ENCODE measurements at regions not wholly inside any gene's neighbourhood (a gene's known extent, or its start where the extent isn't known, plus 50 kb on each side); places are given as distances from the start of the nearest gene placed in this dataset.
"Not testable (repeated sequence)": the region's sequence is repeated elsewhere in the genome, so short reads cannot be mapped to it uniquely, and the experiment has no call there.

- no peak for DNase-seq
Measured at GRCh38 chr6:164690702-164691500, 618.5 kb downstream of the C6orf118 start.

GRCh38 chr6:164690241-164690640, 619.2 kb downstream of the C6orf118 start:
- DNase-seq: no peak

GRCh38 chr6:164665328-164665727, 644.1 kb downstream of the C6orf118 start:
- no peak for DNase-seq

DNA sequence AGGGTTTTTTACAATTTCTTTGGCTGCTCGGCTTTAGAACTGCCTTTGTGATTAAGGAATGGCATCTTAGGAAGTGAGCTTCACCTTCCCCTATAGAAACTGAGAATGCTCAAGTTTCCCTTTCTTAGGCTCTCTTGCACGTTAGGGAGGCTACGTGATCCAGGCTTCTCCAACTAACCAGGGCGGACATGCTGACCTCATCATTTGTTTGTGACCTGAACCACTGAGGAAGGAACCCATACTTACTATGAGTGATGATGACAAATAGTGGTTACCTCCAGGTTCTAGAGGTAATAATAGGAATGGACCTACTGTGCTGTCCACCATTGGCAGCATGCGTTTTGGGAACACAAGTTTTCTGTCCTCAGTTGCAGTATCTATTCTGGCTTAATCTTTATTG, 645.8 kb downstream of the C6orf118 start:
- no peak for DNase-seq

- no peak for DNase-seq
Measured at GRCh38 chr6:164661716-164662115, 647.7 kb downstream of the C6orf118 start.

- DNase-seq: no peak
Measured at GRCh38 chr6:164660781-164661180, 648.6 kb downstream of the C6orf118 start.

GRCh38 chr6:164640956-164641355, 668.4 kb downstream of the C6orf118 start:
- no peak for DNase-seq

DNA sequence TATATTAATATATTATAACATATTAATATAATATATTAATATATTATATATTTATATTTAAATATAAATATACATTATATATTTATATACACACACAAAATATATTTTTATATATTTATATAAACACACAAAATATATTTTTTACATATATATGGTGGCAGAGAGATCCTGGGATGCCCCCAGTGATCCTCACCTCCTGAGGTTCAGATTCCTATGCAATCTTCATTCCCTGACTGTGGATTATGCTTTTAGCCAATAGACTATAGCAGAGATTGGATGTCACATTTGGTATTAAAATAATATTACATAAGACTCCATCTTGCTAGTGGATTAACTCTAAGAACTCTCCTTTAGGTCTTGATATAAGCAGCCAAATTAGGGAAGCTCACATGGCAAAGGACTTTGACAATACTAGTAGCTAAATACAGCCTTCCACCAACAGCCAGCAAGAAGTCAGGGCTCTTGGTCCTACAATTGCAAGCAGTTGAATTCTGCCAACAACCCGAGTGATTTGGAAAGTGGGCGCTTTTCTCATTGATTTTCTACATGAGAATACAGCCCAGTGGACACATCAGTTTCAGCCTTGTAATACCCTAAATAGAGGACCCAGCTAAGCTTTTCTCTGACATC, 681.0 kb downstream of the C6orf118 start:
- no peak for DNase-seq

GRCh38 chr6:164616917-164617524, 692.4 kb downstream of the C6orf118 start:
- no peak for DNase-seq

- no peak for DNase-seq
Measured at GRCh38 chr6:164612751-164613150, 696.7 kb downstream of the C6orf118 start.

DNA sequence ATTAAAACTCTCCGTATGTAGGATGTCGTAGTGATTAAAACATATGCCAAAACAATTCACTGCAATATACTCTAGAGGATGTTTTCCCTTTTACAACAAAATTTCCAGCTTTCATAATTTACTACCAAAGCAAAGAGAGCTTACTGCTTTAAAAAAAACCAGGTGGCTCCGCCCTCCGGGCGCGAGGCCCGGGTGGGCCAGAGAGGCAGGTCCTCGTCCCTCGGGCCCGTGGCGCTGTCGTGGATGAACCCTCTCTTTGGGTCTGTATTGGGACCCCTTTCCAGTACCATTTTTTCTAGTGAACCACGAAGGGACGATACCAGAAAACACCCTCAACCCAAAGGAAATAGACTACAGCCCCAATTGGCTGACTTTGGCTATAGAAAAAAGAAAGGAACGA, 698.5 kb downstream of the C6orf118 start:
- not testable (repeated sequence) for DNase-seq

DNA sequence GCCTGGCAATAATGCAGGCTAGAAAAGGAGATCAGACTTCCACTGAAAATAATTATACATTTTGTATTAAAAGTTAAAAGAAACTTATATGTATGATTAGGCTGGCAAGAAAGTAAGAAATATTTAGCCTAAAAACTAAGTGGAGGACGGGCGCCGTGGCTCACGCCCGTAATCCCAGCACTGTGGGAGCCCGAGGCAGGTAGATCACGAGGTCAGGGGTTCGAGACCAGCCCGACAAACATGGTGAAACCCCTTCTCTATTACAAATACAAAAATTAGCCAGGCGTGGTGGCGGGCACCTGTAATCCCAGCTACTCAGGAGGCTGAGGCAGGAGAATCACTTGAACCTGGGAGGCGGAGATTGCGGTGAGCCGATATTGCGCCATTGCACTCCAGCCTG, 707.0 kb downstream of the C6orf118 start:
- not testable (repeated sequence) for DNase-seq

GRCh38 chr6:164581563-164581962, 727.8 kb downstream of the C6orf118 start:
- no peak for DNase-seq

DNA sequence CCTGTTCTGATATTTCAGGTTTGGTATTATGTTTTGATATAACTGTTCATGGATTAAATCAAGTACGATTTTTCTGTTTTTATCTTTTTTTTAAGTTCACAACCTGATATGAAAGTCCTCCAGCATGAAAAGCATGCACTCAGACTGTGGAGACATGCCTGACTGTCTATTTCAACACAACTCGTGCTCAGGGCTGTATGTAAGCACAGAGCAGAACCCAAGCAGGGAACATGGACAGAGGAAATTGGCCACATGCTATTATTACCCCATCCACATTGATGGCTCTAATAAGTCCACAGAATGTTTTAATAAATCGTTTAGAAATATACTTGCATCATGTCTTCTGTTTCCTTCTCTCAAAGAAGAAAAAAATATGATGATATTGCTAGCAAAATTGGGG, 730.4 kb downstream of the C6orf118 start:
- DNase-seq: no peak

- DNase-seq: no peak
Measured at GRCh38 chr6:164578616-164579015, 730.8 kb downstream of the C6orf118 start.

DNA sequence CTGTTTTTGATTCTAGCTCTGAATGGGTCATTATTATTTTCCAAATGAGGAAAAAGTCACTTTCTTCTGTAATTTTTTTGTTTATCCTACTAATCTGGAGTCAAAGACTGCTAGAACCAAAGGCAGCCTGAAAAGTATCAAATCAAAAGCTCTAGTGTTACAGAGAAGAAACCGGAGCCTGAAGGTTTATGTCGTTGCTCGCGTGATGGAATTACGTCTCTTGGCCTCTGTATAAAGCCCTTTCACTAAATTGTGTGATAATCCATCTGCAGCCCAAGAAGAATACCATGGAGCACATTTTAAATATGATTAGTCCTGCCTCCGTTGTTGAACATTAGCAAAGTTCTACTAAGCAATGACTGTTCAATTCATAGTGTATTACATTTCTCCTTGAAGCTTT, 738.6 kb downstream of the C6orf118 start:
- no peak for DNase-seq

DNA sequence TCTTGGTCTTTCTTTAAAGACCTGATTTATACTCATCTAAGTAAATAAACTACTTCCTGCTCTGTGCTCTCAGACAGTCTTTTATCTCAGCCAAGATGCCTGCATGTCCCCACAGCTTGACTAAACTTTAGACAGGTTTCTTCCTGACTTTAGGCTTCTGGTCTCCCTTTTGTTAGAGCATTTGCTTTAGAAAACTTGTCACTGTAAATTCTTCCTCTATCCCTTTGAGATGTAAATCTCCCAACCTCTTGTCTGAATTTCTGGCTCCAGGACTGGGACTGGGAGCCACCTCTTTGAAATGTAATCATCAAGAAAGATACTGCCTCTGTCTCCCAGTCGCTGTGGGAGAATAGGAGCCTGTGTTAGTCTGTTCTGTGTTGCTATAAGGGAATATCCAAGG, 739.9 kb downstream of the C6orf118 start:
- no peak for DNase-seq

GRCh38 chr6:164563924-164564323, 745.5 kb downstream of the C6orf118 start:
- no peak for DNase-seq

DNA sequence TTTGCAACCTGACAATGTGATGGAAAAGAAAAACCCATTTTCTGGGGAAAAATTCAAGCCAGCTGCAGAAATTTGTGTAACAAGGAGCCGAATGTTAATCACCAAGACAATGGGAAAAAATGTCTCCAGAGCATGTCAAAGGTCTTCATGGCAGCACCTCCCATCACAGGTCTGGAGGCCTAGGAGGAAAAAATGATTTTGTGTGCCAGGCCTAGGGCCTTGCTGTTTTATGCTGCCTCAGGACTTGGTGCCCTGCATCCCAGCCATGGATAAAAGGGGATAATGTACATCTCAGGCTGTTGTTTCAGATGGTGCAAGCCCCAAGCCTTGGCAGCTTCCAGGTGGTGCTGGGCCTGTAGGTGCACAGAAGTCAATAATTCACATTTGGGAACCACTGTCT, 747.7 kb downstream of the C6orf118 start:
- DNase-seq: no peak

GRCh38 chr6:164554700-164555476, 754.5 kb downstream of the C6orf118 start:
- DNase-seq: no peak

- no peak for DNase-seq
Measured at GRCh38 chr6:164554226-164554625, 755.2 kb downstream of the C6orf118 start.

GRCh38 chr6:164551706-164552105, 757.7 kb downstream of the C6orf118 start:
- DNase-seq: no peak

- DNase-seq: no peak
Measured at GRCh38 chr6:164547076-164547475, 762.3 kb downstream of the C6orf118 start.
